ENCODE measurements at regions not wholly inside any gene's neighbourhood (a gene's known extent, or its start where the extent isn't known, plus 50 kb on each side); places are given as distances from the start of the nearest gene placed in this dataset.

DNA sequence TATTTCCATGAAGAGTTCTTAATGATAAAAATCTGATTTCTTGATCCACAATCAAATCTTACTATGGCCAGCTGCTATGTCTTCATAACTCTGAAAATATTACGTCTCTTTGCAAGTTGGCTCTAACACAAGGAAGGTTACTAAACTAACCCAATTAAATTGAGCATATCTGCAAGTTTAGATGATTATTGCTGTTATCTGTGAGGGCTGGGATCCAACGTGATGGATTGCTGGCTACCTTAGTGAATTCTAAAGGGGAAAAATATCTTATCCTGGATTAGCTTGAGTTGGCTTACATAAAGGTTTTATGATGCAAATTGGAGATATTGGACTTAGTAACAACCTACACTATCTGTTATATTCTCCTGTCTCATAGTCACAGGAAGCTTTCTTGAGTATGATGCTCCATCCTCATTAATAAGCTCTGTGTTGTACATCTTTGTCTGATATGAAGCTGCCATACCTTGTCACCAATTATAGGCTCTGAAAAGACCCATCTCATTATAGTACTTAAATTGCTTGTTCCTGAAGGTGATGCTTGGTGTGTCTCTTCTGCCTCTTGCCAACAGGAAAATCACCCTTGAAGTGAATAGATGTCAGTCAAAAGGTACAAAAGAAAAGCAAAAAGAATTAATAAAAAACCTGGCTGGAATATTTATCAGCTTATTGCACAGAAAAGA is 733.0 kb upstream of the MEF2C start:
- Histone ChIP-seq H3K9ac (replicated peaks in 1 of 4; ENCODE audit: extremely low read depth in 1 of 4, low read depth in 3 of 4, low read length in 3 of 4) (no peak overlapping the region), H3K79me1 (ENCODE audit: low read depth, low read length) (no peaks in the 10 kb centered on the region), H3K4me2 (ENCODE audit: insufficient read depth in 1 of 2, low read depth in 2 of 2, low read length in 2 of 2) (no peak overlapping the region), H3K27ac (ENCODE audit: low read depth, low read length) (no peak overlapping the region), H3K4ac (replicated peaks; ENCODE audit: insufficient read length, low read depth, low read length) (no peak overlapping the region), H3K79me2 (ENCODE audit: control insufficient read depth in 1 of 2, insufficient read depth in 2 of 2, low read length in 2 of 2) (no peaks in the 10 kb centered on the region), H2AFZ (ENCODE audit: low read length) (no peak overlapping the region), H3K4me3 (ENCODE audit: extremely low read depth in 1 of 4, insufficient read depth in 2 of 4, low read depth in 3 of 4, low read length in 4 of 4) (no peak overlapping the region), H3K14ac (ENCODE audit: insufficient read length) (no peak overlapping the region), H3K36me3 (ENCODE audit: control insufficient read depth in 2 of 4, insufficient read depth in 4 of 4, low read length in 3 of 4) (no peaks in the 10 kb centered on the region), H2BK15ac (ENCODE audit: low read length) (no peak overlapping the region), H3K27me3 (replicated peaks in 1 of 4; ENCODE audit: control insufficient read depth in 3 of 4, extremely low read depth in 1 of 4, insufficient read depth in 3 of 4, low read length in 3 of 4) (no peaks in the 10 kb centered on the region), H2AK5ac (ENCODE audit: low read depth, low read length) (no peak overlapping the region), H3K23me2 (ENCODE audit: low read depth, low read length) (no peaks in the 10 kb centered on the region), H4K91ac (replicated peaks; ENCODE audit: insufficient read length, low read length) (no peak overlapping the region), H3K9me3 (ENCODE audit: insufficient read depth in 2 of 2, low read depth in 1 of 2, low read length in 1 of 2) (peaks cover 3 to 4% of the 10 kb centered on the region in 2 experiments; a peak in 3 of 4 replicates), H2BK5ac (ENCODE audit: low read depth, low read length) (no peak overlapping the region), H4K8ac (ENCODE audit: extremely low read depth, insufficient read depth, low read length) (no peak overlapping the region), H3K56ac (replicated peaks; ENCODE audit: insufficient read length, low read depth, low read length) (no peak overlapping the region), H4K20me1 (replicated peaks in 1 of 2; ENCODE audit: control insufficient read depth in 1 of 2, insufficient read depth in 2 of 2, low read length in 2 of 2) (no peaks in the 10 kb centered on the region), H2BK120ac (replicated peaks; ENCODE audit: low read depth, low read length) (no peak overlapping the region), H3K4me1 (replicated peaks in 1 of 4; ENCODE audit: control insufficient read depth in 3 of 4, insufficient read depth in 4 of 4, low read length in 3 of 4) (no peaks in the 10 kb centered on the region), H2BK20ac (ENCODE audit: low read length) (no peak overlapping the region), H2BK12ac (ENCODE audit: low read depth, low read length) (no peak overlapping the region), H3K23ac (ENCODE audit: insufficient read length) (no peak overlapping the region), H3K18ac (ENCODE audit: extremely low read depth, low read length) (no peak overlapping the region), H4K5ac (ENCODE audit: insufficient read length, low read depth, low read length) (no peak overlapping the region)
- CTCF ChIA-PET (ENCODE audit: partially characterized antibody), result interaction anchor here (0.7 kb wide), 1 partner anchor 193 kb away, joined by 3 read pairs; no protein-coding TSS in a partner anchor
- TF ChIP-seq, protein P1, sequence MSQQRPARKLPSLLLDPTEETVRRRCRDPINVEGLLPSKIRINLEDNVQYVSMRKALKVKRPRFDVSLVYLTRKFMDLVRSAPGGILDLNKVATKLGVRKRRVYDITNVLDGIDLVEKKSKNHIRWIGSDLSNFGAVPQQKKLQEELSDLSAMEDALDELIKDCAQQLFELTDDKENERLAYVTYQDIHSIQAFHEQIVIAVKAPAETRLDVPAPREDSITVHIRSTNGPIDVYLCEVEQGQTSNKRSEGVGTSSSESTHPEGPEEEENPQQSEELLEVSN (IDR thresholded peaks at IDR 0.05), result no peak
- TF ChIP-seq CREB1 (IDR thresholded peaks at IDR 0.05) (no peak), EZH2 (IDR thresholded peaks at IDR 0.05; ENCODE audit: low read depth, low read length, severe bottlenecking) (no peak), BACH1 (IDR thresholded peaks at IDR 0.05; ENCODE audit: low read length) (no peak), POLR2AphosphoS5 (IDR thresholded peaks at IDR 0.05; ENCODE audit: low read depth, low read length) (no peak), CHD2 (IDR thresholded peaks at IDR 0.05; ENCODE audit: low read length) (no peak), SP2 (IDR thresholded peaks at IDR 0.05; ENCODE audit: low read length) (no peak)
- DNase-seq (ENCODE audit: low read depth in 1 of 2, low spot score in 2 of 2) (no peak), FAIRE-seq (no peak)
- 90% methylated on average over 2 of the region's 2 CpGs; no CpG with 5 or more reads in 1 of the 2 experiments for WGBS, 2 experiments (ENCODE audit: extremely low coverage in 1 of 2, insufficient coverage in 1 of 2, insufficient read length in 1 of 2, insufficient replicate concordance in 2 of 2, low coverage in 1 of 2, low lambda C conversion rate in 2 of 2, missing lambda C conversion rate in 1 of 2)
- POLR2A ChIA-PET (ENCODE audit: partially characterized antibody), result no interaction called here
